NCI-H2171 treated with DMSO at 0.1 percent for 48 hours (cell line): ENCODE measurements at regions not wholly inside any gene's neighbourhood (a gene's known extent, or its start where the extent isn't known, plus 50 kb on each side); places are given as distances from the start of the nearest gene placed in this dataset.
"Not testable (repeated sequence)": the region's sequence is repeated elsewhere in the genome, so short reads cannot be mapped to it uniquely, and the experiment has no call there.

Experiments used
- DNase-seq: peaks from one replicate; lab custom pipeline; 2025; lab: John Stamatoyannopoulos, UW

DNA sequence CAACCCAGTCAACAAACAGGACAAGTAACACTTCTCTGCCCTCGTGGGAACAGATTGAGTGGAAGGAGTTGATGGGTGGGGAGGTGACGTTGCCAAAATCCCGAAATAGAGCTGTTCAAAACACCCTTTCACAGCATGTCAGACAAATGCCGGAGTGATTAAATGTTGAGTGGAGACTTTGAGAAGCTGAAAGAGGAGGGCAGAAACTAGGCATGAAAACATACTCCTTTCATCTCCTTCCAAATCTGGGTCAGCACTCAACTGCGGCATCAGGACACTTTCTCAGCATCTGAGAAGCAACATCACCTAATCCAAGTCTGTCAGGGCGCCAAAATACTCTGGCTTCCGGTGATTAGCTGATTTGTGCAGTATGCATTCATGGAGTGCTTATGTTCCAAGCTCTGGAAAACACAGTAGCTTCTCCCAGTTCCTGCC, 51.5 kb upstream of the MRI1 start:
- peak; percentile 6 for DNase-seq

GRCh38 chr19:13707915-13708314, 56.4 kb upstream of the MRI1 start:
- no peak for DNase-seq

DNA sequence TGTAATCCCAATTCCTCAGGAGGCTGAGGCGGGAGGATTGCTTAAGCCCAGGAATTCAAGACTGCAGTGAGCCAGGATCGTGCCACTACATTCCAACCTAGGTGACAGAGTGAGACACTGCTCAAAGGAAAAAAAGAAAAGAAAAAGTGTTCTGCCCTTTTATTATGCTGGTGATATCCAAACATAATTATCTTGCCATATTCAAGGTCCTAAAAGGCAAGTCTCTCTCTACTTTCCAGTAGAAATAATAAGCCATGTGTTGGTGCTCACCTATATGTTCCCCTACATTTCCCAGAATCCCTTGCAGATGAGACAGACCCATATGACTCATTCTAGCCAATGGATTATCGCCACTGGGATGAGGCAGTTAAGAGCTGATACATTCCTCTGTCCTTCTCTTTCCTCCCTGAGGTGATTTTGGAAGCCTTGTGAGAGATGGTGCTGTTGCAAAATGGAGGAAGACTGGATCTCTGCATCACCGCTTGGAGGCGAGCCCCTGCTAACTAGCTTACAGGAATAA, 58.3 kb upstream of the MRI1 start:
- no peak for DNase-seq

GRCh38 chr19:13705201-13705600, 59.1 kb upstream of the MRI1 start:
- no peak for DNase-seq

DNA sequence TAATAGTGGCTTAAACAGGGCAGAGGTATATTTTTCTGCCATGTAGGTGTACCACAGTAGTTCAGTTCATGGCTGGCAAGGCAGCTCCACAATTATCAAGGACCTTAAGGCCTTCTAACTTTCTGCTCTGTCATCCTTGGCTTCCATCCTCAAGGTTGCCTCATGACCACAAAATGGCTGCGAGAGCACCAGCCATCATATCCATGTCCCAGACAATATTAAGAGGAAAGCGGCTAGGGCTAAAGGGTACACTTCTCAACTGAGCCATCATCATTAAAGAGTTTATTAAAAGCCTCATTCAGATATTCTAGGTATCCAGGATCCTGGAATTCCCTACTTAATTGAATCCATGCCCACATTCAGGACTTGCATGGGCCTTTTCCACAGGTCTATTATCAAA, 62.7 kb upstream of the MRI1 start:
- no peak for DNase-seq

DNA sequence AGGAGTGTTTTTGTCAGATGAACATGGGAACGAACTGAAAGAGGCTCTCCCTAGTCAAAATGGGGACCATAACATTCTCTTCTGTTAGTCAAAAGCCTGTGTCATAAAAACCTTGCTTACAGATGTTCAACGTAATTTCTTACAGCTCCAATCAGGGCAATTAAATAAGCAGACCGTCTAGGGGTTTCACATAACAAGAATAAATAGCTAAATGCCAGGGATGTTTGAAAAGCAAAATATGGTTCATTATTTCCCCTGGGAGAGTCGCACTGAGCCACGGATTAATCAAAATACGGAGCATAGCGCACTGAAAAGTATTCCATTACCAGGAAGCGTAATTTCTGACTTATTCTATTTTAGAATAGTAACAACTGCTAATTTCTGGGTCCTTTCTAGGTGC, 63.7 kb upstream of the MRI1 start:
- DNase-seq: peak; percentile 74

DNA sequence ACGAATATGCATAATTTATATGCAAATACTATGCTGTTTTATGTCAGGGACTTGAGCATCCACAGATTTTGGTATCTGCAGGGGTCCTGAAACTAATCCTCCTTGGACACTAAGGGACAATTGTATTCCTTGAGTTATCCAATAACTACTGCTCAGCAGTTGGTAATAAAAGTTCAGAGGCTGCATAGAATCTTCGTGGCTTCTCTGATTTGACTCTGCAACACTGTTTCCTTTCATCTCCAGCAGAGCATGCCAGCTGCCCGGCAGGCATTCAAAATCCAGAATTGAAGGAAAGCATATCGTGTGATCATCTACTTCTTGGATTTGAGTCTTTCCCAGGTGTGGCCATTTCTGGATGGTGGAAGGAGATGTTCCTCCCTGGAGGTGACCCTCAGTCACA, 64.5 kb upstream of the MRI1 start:
- DNase-seq: no peak

DNA sequence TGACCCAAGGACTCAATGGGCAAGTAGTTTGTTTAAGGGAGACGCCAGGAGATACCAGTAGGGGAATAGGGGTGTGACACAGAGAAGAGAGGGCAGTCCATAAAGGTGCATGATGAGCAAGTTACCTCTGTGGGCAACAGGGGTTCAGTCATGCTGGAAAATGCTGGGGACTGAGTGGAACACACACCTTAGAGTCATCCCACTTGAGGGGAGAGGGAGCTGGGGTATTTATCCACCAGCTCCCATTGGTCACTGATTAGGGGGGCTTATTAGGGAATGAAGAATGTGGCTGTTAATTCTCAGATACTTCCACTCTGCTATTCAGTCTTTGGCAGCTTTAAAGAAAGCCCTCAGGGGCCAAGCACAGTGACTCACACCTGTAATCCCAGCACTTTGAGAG, 67.5 kb upstream of the MRI1 start:
- no peak for DNase-seq

DNA sequence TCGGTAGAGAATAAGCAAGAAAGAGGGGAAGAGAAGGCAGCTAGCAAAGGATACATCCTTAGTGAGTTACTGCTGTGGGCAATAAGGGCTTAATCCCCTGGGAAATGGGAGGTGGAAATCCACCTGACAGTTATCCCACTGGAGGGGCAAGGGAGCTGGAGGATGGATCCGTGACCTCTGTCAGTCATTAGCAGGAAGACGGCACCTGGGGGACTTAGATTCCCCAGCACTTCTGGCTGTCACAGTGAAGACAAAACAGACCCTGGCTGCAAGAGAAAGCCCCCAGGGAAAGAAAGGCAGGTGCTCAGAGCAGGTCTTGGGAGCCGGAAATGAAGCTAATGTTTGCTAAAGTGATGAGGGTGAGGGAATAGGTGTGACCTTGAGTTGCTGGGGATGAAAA, 70.4 kb upstream of the MRI1 start:
- DNase-seq: peak; percentile 84

DNA sequence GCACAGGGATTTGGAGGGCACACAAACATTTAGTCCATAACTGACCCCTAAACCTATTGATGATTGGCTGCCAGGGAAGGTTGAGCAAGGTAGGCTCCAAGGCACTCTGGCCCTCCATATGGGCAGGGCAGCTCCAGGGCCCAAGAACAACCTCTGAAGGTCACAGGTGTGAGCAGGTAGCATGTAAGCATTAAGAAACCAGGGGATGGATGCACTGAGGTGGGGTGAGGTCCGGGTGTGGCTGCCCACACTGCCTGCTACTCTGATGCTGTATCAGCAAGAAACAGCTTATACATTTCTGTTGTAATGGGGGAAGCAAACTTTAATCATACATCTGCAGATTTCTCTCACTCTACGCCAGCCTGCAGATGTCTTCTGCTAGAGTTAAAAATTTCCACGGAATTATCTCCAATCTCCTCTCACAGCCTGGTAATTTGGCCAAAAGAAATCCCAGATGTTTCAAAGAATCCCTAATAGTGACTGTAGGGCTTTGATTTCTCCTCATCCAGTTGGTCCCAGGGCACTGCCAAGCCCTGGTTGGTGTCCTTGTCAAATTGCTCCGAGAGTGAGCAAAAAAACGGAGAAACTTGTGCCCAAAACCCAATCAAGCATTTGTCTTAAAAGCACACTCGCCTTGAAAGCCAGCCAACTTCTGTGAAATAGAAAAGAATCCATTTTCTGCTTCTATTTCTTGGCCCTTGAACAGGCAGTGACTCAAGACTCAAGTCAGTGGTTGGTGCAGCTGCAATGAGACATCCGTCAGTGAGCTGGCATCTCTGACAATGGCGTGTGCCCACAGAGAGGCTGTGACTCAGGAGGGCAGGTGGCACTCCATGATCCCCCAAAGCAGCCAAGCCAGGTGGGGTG, 72.5 kb upstream of the MRI1 start:
- no peak for DNase-seq

DNA sequence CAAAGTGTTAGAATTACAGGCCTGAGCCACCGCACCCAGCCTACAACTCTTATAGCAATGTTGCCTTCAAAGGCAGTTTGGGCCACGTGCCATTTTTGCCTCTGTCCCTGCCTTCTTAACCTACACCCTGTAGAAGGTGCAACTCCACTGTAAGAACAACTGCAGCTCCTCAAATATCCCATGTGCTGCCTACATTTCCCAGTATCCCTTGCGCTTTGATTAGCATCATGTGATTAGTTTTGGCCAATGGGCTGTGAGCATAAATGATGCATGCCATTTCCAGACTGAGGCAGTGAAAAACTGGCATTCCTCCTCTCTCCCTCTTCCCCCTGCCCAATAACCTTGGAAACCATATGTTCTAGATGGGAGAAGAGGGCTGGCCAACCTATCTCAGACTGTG, 75.2 kb upstream of the MRI1 start:
- DNase-seq: peak; percentile 87

DNA sequence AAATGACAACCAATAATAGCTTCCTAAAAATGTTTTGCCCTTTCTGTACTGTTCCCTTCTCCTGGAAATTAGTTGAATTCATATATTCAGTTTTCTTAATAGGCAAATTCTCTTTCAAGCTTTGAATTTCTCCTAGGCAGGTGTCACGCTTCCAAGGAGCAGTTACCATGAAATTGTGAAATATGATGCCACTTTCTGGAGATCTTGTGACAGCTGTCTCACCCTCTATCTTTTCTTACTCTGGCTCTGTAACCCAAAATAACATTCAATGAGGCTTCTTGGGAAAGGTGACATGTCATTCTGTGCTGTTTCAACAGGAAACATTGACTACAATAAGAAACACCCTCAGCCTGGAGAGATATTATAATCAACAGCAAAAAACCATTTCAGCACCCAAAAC, 80.3 kb upstream of the MRI1 start:
- DNase-seq: peak; percentile 94

DNA sequence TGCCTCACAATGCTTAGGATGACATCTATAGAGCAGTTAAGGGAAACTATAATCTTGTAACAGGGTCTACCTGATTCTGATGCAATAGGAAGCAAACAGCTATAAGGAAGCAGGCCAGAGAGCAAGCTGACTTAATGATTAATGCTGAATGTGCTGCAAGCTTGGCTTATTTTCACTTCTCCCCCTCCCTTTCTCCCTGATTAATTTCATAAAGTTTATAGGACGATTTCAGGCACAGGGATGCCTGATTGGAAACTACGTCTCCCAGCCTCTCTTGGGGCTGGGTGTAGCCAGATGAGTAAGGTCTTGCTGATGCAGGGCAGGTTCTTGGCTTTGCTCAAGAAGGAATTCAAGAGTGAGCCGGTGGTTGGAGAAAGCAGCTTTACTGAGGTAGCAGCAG, 82.8 kb upstream of the MRI1 start:
- no peak for DNase-seq

- DNase-seq: not testable (repeated sequence)
Measured at GRCh38 chr19:13680708-13681360, 83.5 kb upstream of the MRI1 start.

DNA sequence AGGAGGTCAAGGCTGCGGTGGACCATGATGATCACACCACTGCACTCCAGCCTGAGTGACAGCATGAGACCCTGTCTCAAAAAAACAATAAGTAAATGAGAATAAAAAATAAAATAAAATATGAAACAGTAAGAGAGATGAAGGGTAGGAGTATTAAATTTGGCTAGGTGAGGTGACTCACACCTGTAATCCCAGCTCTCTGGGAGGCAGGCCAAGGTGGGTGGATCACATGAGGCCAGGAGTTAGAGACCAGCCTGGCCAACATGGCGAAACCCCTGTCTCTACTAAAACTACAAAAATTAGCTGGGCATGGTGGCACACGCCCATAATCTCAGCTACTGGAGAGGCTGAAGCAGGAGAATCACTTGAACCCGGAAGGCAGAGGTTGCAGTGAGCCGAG, 87.4 kb upstream of the MRI1 start:
- not testable (repeated sequence) for DNase-seq

DNA sequence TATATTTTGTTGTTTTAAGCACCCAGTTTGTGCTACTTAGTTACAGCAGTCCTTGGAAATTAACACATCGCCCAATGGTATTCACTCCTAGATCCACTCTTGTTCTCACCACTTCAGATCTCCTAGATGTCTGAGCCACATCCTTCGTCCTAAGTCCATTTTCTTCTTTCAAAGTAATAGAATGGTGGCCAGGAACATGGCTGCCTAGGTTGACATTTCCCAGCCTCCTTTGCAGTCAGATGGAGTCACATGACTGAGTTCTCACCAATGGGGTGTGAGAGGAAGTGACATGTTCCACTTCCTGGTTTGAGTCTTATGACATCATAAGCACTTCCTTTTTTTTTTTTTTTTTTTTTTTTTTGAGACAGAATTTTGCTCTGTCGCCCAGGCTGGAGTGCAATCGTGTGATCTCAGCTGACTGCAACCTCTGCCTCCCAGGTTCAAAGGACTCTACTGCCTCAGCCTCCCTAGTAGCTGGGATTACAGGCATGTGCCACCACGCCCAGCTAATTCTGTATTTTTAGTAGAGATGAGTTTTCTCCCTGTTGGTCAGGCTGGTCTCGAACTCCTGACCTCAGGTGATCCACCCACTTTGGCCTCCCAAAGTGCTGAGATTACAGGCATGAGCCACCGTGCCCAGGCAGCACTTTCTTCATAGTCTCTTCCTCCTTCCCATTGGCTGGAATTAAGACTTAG, 91.7 kb upstream of the MRI1 start:
- DNase-seq: peak; percentile 96

- DNase-seq: no peak
Measured at GRCh38 chr19:13670846-13671245, 93.5 kb upstream of the MRI1 start.

DNA sequence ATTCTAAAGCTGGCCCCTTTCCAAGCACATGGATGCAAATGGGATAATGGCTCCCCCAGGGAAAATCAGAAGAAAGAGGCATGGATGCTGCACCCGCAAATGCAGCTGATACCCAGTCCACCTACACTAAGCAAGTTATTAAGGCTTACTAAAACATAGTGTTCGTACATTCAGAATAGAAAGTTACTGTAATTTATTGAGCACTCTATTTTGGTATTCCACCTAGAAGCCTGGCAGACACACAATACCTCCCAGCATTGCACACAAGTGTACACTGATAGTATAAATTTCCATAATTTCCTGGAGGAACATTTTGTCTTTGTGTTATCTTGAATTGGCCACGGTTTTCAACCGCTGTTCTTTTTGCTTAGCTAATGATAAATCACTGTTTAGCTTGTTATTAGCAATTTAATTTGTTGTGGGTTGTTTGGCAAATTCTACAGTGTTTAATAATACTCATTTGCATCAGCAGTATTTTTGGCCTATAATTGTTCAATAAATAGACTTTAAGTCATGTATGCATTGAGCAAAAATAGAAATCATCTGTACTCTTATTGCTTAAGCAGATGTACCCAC, 94.5 kb upstream of the MRI1 start:
- no peak for DNase-seq

- DNase-seq: no peak
Measured at GRCh38 chr19:13668964-13669363, 95.4 kb upstream of the MRI1 start.

DNA sequence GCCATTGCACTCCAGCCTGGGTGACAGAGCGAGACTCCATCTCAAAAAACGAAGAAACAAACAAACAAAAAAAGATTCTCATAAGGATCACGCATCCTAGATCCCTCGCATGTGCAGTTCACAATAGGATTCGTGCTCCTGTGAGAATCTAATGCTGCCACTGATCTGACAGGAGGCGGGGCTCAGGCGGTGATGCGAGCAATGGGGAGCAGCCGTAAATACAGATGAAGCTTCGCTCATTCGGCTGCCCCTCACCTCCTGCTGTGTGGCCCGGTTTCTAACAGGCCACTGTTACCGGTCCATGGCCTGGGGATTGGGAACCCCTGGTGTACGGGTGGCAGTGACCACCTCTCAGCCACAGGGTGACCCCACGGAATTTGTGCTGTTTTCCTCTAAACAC, 98.2 kb upstream of the MRI1 start:
- DNase-seq: no peak

DNA sequence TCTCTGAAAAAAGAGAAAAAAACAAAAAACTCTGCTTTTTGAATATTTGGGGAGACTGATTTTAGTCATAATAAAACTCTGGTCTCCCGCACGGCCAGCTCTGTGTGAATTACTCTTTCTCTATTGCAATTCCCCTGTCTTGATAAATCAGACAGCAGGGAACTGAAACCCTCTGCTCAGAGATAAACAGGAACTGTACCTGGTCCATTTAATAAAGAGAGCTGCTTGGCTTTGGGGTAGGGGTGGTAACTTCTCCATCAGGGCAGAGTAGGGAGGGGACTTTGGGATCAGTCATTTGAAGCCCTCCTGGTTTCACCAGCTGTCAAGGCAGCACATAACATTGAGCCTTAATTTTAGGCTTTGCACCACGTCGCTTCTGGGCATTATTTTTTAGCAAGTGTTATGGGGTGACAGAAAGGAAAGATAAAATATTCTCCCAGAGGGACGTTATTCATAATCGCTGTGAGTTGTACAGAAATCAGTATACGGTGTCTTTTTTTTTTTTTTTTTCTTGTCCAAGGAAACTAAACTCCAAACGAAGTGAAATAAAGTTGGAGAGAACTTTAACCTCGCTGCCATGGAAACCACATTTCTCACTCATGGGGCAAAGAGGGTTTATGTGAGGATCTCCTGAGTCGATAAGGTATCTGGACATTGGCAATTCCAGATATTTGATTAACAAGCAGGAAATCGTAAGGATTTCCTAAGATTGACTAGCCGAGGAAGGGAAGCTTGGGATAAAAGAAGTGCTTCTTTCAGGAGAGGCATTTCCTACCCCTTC, 99.0 kb upstream of the MRI1 start:
- peak; percentile 18 for DNase-seq
